B cell (primary cell): ENCODE measurements at regions not wholly inside any gene's neighbourhood (a gene's known extent, or its start where the extent isn't known, plus 50 kb on each side); places are given as distances from the start of the nearest gene placed in this dataset.

Experiments used
- ATAC-seq: fragments of 200-7000 bp; cut with Tn5 transposase; one replicate; pipeline ENCODE4 v1.10.0; 2021; ENCODE audit warnings: low read depth, mild to moderate bottlenecking, moderate number of reproducible peaks, moderate library complexity
- CTCF ChIA-PET: fragments of 350-600 bp; sonication (Branson Sonifier 250); formaldehyde crosslinking; loops from one replicate; lab custom pipeline; 2021; ENCODE audit warnings: antibody characterized with exemption, inconsistent platforms; lab: Charles Lee
- POLR2A ChIA-PET: fragments of 350-600 bp; sonication (Branson Sonifier 250); formaldehyde crosslinking; loops from one replicate; lab custom pipeline; 2021; ENCODE audit warnings: antibody characterized with exemption; lab: Charles Lee
- DNase-seq: peaks from one replicate; pipeline ENCODE4 v3.0.0; 2013
- H2AFZ ChIP-seq: 2 replicates; pipeline ENCODE4 v1.6.1; 2012; ENCODE audit warnings: mild to moderate bottlenecking, low read depth, low read length; ENCODE audit not compliant: insufficient read depth, poor library complexity, severe bottlenecking
- H3K27ac ChIP-seq, 2 donors: 1 replicate in 1 of 2; 2 replicates in 1 of 2; pipeline ENCODE4 v1.5.1; 2012 to 2013; ENCODE audit warnings: low read length in 2 of 2, mild to moderate bottlenecking in 2 of 2, moderate library complexity in 1 of 2
- H3K27me3 ChIP-seq, 4 experiments: fragments of 200-600 bp in 1 of 4; sonication (generic) in 1 of 4; replicated peaks in 1 of 4; 1 replicate in 2 of 4; 2 replicates in 2 of 4; pipeline versions ENCODE4 v1.6.1 to v1.7.0; 2013 to 2016; ENCODE audit warnings: low read length in 3 of 4, mild to moderate bottlenecking in 2 of 4, mixed read lengths in 1 of 4, moderate library complexity in 1 of 4; ENCODE audit not compliant: insufficient read depth in 4 of 4, control insufficient read depth in 3 of 4; ENCODE audit errors: control extremely low read depth in 1 of 4
- H3K36me3 ChIP-seq, 2 experiments: replicated peaks in 1 of 2; 1 replicate in 1 of 2; 2 replicates in 1 of 2; pipeline versions ENCODE4 v1.6.1 to v1.7.1; 2013; ENCODE audit warnings: low read length in 1 of 2; ENCODE audit not compliant: insufficient read depth in 2 of 2, control insufficient read depth in 1 of 2; ENCODE audit errors: control extremely low read depth in 1 of 2, extremely low read depth in 1 of 2
- H3K4me1 ChIP-seq, 2 donors: fragments of 200-600 bp in 1 of 2; sonication (generic) in 1 of 2; 1 replicate in 1 of 2; 2 replicates in 1 of 2; pipeline versions ENCODE4 v1.5.1 to v1.6.1; 2013 to 2017; ENCODE audit warnings: low read length in 2 of 2; ENCODE audit not compliant: control insufficient read depth in 2 of 2, insufficient read depth in 2 of 2
- H3K4me2 ChIP-seq: replicated peaks from 2 replicates; pipeline ENCODE3; 2012; ENCODE audit warnings: mild to moderate bottlenecking, low read depth, low read length; ENCODE audit not compliant: poor library complexity, severe bottlenecking
- H3K4me3 ChIP-seq, 5 experiments: fragments of 200-600 bp in 1 of 5; sonication (generic) in 1 of 5; 1 replicate in 3 of 5; 2 replicates in 2 of 5; pipeline versions ENCODE4 v1.5.1 to v1.7.0; 2011 to 2016; ENCODE audit warnings: low read length in 4 of 5, mild to moderate bottlenecking in 4 of 5, low read depth in 2 of 5, control low read depth in 1 of 5, moderate library complexity in 1 of 5; ENCODE audit not compliant: insufficient read depth in 1 of 5; ENCODE audit errors: control extremely low read depth in 1 of 5, extremely low read depth in 1 of 5
- H3K79me2 ChIP-seq: fragments of 200-600 bp; sonication (generic); one replicate; pipeline ENCODE4 v1.6.0; 2016; ENCODE audit warnings: low read length; ENCODE audit not compliant: control insufficient read depth, insufficient read depth
- H3K9ac ChIP-seq: fragments of 200-600 bp; sonication (generic); 2 replicates; pipeline ENCODE4 v1.6.1; 2017; ENCODE audit warnings: mild to moderate bottlenecking, low read length, moderate library complexity
- H3K9me3 ChIP-seq, 3 donors: one replicate each; pipeline versions ENCODE4 v1.6.1 to v1.7.1; 2013; ENCODE audit warnings: low read length in 2 of 3; ENCODE audit not compliant: control insufficient read depth in 2 of 3, insufficient read depth in 1 of 3; ENCODE audit errors: control extremely low read depth in 1 of 3
- H4K20me1 ChIP-seq: 2 replicates; pipeline ENCODE4 v1.6.0; 2012; ENCODE audit warnings: mild to moderate bottlenecking, low read length; ENCODE audit not compliant: insufficient read depth, control insufficient read depth, poor library complexity, severe bottlenecking
- H3K27ac Mint-ChIP-seq: one replicate; pipeline ENCODE4 v1.8.0; 2021; ENCODE audit warnings: mixed read lengths
- H3K27me3 Mint-ChIP-seq: one replicate; pipeline ENCODE4 v1.8.0; 2021; ENCODE audit warnings: mixed read lengths
- H3K4me1 Mint-ChIP-seq: one replicate; pipeline ENCODE4 v1.8.0; 2021; ENCODE audit warnings: mixed read lengths
- H3K4me3 Mint-ChIP-seq: one replicate; pipeline ENCODE4 v1.8.0; 2021; ENCODE audit warnings: mixed read lengths
- H3K9me3 Mint-ChIP-seq: one replicate; pipeline ENCODE4 v1.8.0; 2022; ENCODE audit warnings: mixed read lengths; ENCODE audit not compliant: insufficient read depth
- CTCF ChIP-seq: fragments of 200-600 bp; IDR thresholded peaks from one replicate; pipeline ENCODE4 v1.8.0; 2022; ENCODE audit warnings: antibody characterized with exemption, mild to moderate bottlenecking
- EZH2 ChIP-seq: IDR thresholded peaks from 2 replicates; pipeline ENCODE4 v1.6.1; 2012; ENCODE audit warnings: borderline replicate concordance, low read depth, mild to moderate bottlenecking, moderate library complexity, low read length; ENCODE audit not compliant: insufficient read depth, poor library complexity, severe bottlenecking
- WGBS: methylation state at CpG from one replicate; pipeline ENCODE4 v1.1.5; 2013; ENCODE audit warnings: missing lambda C conversion rate; ENCODE audit not compliant: insufficient coverage; 5-methylcytosine and 5-hydroxymethylcytosine counted together
- intact Hi-C: fragments of 100-400 bp; cut with micrococcal nuclease; formaldehyde crosslinking; loops from one replicate; pipeline ENCODE4 v1.10.0; 2022

GRCh38 chr9:99416007-99416406 lies 193.9 kb downstream of the SEC61B start:
- no peak overlapping the region for H3K4me3 ChIP-seq
- H2AFZ ChIP-seq = no peak overlapping the region
- no peaks in the 10 kb centered on the region for H3K79me2 ChIP-seq
- H4K20me1 ChIP-seq = no peaks in the 10 kb centered on the region
- WGBS = 78% methylated on average over 2 of the region's 2 CpGs
- H3K9ac ChIP-seq = no peak overlapping the region
- Mint-ChIP-seq H3K27me3 (no peaks in the 10 kb centered on the region), H3K27ac (no peak overlapping the region), H3K9me3 (no peaks in the 10 kb centered on the region), H3K4me1 (no peaks in the 10 kb centered on the region), H3K4me3 (no peak overlapping the region)
- peaks cover 0 to 3% (median 0%) of the 10 kb centered on the region in 3 donors for H3K9me3 ChIP-seq
- H3K27ac ChIP-seq = no peak overlapping the region
- H3K36me3 ChIP-seq = no peaks in the 10 kb centered on the region
- no peak for DNase-seq
- POLR2A ChIA-PET = no interaction called here
- no peaks in the 10 kb centered on the region for H3K4me1 ChIP-seq
- CTCF ChIA-PET = interaction anchor here (0.6 kb wide), 1 partner anchor 49 kb away, joined by 3 read pairs; no protein-coding TSS in a partner anchor
- no peak for TF ChIP-seq EZH2
- TF ChIP-seq CTCF = no peak
- no peaks in the 10 kb centered on the region for H3K27me3 ChIP-seq
- no peak for ATAC-seq
- no peak overlapping the region for H3K4me2 ChIP-seq
- intact Hi-C loops = no loop called here

- H3K27me3 ChIP-seq = no peaks in the 10 kb centered on the region
- no peak overlapping the region for H3K27ac Mint-ChIP-seq
- H3K4me1 Mint-ChIP-seq = no peaks in the 10 kb centered on the region
- H3K27ac ChIP-seq = no peak overlapping the region
- no peaks in the 10 kb centered on the region for H3K79me2 ChIP-seq
- H4K20me1 ChIP-seq = no peaks in the 10 kb centered on the region
- TF ChIP-seq EZH2 = no peak
- no peaks in the 10 kb centered on the region for H3K36me3 ChIP-seq
- H3K27me3 Mint-ChIP-seq = no peaks in the 10 kb centered on the region
- H3K9ac ChIP-seq = no peak overlapping the region
- no peaks in the 10 kb centered on the region for H3K4me1 ChIP-seq
- no peak overlapping the region for H2AFZ ChIP-seq
- H3K9me3 ChIP-seq = no peaks in the 10 kb centered on the region
- ATAC-seq (no peak), DNase-seq (no peak)
- H3K4me3 Mint-ChIP-seq = no peak overlapping the region
- H3K4me3 ChIP-seq = no peak overlapping the region
- H3K9me3 Mint-ChIP-seq = no peaks in the 10 kb centered on the region
- WGBS = 100% methylated on average over 1 of the region's 4 CpGs
- ChIA-PET POLR2A (no interaction called here), CTCF (interaction anchor here (0.6 to 1.4 kb wide), 3 partner anchors 12 to 760 kb away, joined by 3 read pairs; no protein-coding TSS in a partner anchor)
- intact Hi-C loops = no loop called here
- no peak overlapping the region for H3K4me2 ChIP-seq
These were observed 197.0 kb downstream of the SEC61B start for GRCh38 chr9:99419070-99419469.
